Body of pancreas (tissue), 4 donors: ENCODE measurements at regions not wholly inside any gene's neighbourhood (a gene's known extent, or its start where the extent isn't known, plus 50 kb on each side); places are given as distances from the start of the nearest gene placed in this dataset.

Source experiments
- CTCF ChIP-seq, 7 experiments: fragments of 450-650 bp in 4 of 7; fragments of 200-600 bp in 3 of 7; sonication (generic) in 3 of 7; IDR thresholded peaks; one replicate each; pipeline ENCODE4 v1.5.1; 2016 to 2019; ENCODE audit warnings: antibody characterized with exemption in 7 of 7
- POLR2A ChIP-seq, 3 donors: fragments of 450-650 bp; IDR thresholded peaks; one replicate each; pipeline ENCODE4 v1.6.1; 2016; ENCODE audit warnings: antibody characterized with exemption in 3 of 3, mild to moderate bottlenecking in 2 of 3

- TF ChIP-seq CTCF (IDR thresholded peaks at IDR 0.05), result no peak
- TF ChIP-seq POLR2A (IDR thresholded peaks at IDR 0.05), result no peak
These were observed 289.4 kb downstream of the FOXO1 start for GRCh38 chr13:40376867-40377535.
